Myocyte (in vitro differentiated cells): ENCODE measurements at regions not wholly inside any gene's neighbourhood (a gene's known extent, or its start where the extent isn't known, plus 50 kb on each side); places are given as distances from the start of the nearest gene placed in this dataset.

Experiments used
- DNase-seq: peaks from one replicate; pipeline ENCODE4 v3.0.0-alpha.2; 2012; ENCODE audit warnings: low read depth

- DNase-seq, result no peak
Measured at GRCh38 chr4:162657966-162658365, 494.2 kb upstream of the FSTL5 start.

DNA sequence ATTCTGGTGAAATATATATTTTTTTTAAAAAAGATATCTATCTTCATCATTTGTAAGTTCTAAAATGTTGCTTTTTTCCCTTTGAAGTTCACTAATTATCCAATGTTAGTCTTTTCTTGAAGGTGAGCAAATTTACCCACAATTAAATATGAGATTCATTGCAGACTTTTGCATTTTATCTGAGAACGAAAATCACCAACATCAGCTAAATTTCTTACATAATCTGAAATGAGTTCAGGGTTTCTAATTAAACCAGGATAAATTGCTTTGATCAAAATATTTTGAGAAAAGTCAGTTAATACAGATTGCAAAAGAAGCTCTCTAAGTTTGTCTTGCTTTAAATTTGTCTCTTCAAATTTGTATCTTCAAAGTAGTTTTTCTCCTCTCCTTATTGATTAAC is 486.4 kb upstream of the FSTL5 start:
- DNase-seq, result no peak

DNA sequence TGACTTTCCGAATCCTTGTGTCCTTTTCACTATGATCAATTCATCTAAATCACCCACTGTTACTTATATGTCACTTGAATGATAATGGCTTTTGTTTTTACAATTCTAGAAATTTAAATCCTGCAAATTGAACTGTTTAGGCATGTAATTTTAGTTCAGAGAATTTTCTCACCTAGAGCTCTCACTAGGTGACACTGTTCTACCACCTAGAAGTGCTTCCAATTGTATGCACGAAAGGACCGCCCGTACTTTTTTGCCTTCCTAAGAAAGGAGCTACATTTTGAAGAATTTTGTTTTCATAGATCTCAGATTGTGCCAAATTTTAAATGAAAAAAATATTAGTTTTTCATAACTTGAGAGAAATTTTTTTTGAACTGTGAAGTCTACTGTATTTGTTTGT is 481.6 kb upstream of the FSTL5 start:
- DNase-seq, result no peak

DNA sequence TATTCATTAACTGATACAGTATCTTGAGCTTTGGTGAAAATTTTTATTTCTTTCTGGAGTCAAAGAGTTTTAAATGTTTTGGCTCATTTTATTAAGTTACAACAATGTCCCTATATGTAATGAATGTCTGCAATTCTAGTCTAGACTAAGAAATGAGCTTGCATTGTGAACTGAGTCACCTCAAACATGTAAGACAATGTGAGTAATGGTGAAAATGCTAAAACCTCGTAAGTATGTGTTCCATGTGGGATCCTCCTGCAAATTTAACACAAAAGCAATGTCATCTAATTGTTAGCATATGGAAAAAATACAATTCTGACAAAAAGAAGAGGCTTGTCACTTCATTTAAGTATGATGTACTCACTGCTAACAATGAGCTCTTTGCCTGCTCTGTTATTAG is 480.5 kb upstream of the FSTL5 start:
- DNase-seq, result no peak

DNA sequence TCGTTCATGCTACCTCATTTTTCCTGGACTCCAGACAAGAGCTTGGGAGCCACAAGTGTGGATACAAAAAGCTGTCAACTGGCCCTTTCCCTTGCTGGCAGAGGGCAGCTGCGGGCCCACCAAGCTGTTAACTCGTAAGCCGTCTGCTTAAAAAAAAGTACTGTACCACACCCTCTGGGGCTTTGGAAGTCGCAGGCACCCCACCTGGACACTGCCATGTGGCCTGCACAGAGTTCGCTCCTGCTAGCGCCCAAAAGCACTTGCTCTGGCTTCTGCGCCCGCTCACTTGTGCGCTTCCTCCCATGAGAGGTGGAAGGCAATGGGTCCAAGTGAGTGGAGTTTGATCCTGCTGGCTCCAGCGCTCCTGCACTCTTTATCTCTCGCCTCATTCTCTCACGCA is 476.4 kb upstream of the FSTL5 start:
- DNase-seq, result no peak

DNA sequence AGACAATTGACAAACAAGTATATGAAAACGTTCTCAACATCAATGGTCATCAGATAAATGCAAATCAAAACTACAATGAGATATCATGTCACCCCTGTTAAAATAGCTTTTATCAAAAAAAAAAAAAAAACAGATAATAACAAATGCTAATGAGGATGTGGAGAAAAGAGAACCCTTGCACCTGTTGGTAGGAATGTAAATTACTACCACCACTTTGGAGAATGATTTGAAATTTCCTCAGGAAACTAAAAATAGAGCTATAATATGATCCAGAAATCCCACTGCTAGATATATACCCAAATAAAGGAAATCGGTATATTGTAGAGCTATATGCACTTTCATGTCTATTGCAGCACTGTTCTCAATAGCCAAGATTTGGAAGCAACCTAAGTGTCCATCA is 470.6 kb upstream of the FSTL5 start:
- DNase-seq, result no peak

- DNase-seq, result no peak
Measured at GRCh38 chr4:162622664-162623063, 458.9 kb upstream of the FSTL5 start.

DNA sequence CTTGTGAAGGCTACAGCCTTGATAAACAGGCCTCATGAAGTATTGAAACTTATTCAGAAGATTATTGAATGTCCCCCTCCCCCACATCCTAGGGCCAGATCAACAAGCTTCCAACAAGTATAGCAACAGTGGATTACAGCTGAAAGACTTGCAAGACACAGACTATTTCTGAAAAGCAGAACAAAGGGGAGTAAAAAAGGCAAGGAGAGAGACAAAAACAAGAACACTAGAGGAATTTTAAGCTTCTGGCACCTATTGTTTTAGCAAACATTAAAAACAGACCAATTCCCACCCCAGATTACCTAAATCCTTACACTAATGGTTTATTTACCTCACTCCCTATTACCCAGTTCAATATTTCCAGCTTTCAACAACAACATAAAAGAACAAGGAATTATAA is 446.3 kb upstream of the FSTL5 start:
- no peak for DNase-seq

DNA sequence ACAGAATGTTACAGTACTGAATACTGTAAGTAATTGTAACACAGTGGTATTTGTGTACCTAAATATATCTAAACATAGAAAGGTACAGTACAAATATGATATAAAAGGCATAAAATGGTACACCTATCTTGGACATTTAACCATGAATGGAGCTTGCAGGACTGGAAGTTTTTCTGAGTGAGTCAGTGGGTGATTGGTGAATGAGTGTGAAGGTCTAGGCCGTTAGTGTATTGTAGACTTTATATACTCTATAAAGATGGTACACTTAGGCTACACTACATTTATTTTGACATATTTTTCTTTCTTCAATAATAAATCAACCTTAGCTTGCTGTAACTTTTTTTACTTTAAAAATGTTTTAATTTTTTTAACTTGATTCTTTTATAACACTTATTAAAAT is 422.5 kb upstream of the FSTL5 start:
- DNase-seq, result no peak

DNA sequence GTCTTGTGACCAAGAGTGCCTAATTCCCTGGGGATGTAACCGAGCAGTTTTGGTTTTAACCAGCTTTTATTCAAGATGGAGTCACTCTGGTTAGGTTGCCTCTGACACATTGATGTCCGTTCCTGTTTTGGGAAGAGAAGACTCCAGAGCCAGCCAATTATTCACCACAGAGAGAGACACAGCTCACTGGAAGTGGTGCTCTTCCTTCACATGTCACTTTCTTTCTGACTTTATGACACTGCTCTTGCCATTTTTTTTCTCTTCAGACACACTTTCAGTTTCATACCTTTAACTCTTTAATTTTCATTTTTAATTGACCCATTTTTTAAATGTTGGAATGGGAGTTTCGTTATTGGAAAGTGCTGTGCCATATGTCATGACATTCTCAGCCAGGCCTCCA is 418.4 kb upstream of the FSTL5 start:
- no peak for DNase-seq

GRCh38 chr4:162565730-162566129 is 401.9 kb upstream of the FSTL5 start:
- DNase-seq, result no peak

GRCh38 chr4:162560073-162560472 is 396.3 kb upstream of the FSTL5 start:
- DNase-seq, result no peak

GRCh38 chr4:162557516-162558106 is 393.8 kb upstream of the FSTL5 start:
- no peak for DNase-seq

- no peak for DNase-seq
Measured at GRCh38 chr4:162535121-162535520, 371.3 kb upstream of the FSTL5 start.

DNA sequence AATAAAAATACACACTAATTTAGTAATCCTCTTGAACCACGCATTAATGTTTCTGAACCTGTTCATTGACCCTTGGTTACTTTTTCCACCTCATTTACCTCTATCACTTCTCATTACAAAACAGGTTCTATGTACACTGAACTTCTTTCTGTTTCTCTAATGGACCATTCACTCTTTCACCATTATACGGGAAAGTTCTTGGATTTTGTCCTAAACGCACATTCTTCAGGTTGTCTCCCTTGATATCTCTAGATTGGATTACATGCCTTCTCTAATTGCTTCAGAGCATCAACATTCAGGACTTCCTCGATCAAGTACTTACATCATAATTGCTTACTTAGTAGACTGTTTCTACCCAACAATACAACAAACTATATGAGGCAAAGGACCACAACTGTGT is 359.4 kb upstream of the FSTL5 start:
- DNase-seq, result no peak

DNA sequence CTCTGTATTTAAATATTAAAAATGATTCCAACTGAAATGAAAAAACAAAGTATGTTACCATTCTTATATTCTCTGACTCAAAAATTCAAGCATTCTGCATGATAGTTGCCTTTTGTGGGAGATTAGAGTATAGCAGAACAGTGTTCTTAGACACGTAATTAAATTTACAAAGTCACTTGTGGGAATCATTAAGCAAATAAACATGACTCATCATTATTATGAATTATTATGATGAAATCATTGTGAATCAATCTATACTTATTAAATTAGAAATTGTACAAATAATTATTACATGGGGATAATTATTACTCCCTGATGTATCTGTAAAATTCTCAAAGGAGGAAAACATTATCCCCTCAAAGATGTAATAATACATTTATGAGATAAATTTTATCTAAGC is 358.9 kb upstream of the FSTL5 start:
- DNase-seq, result no peak

DNA sequence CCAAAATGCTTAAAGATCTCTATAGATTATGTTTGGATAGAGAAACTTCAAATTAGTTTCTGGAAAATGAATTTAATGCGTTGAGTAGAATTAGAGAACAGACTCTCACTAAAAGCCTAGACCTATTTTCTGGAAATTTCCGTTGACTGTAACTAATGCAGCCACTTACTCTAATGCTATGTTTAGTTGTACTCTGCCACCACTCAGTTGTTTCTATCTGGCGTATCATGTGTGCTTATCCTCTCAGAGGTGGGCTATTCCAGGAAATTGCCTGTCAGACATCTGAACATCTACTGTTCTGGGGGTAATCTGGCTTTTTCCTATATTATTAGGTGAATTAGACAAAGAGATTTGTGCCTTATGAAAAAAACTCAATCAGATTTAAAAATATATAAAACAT is 347.1 kb upstream of the FSTL5 start:
- DNase-seq, result no peak

- no peak for DNase-seq
Measured at GRCh38 chr4:162510115-162510514, 346.3 kb upstream of the FSTL5 start.

DNA sequence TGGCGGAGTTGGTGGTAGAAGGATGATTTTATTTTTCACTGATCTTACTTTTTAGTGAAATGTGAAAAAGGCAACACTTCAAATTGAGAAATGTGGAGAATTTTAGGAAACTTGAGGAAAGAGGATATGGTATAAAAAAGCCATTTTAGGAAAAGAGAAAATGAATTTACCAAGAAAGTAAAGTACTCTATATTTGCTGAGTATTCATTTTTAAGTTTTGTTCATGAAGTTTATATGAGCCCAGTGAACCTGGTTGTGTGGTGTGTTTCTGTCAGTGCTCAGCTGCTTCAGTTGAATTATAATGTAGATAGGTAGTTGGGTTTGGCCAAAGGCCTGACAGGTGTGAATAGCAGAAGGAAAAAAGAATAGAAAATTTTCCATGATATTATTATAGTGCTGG is 345.5 kb upstream of the FSTL5 start:
- no peak for DNase-seq

DNA sequence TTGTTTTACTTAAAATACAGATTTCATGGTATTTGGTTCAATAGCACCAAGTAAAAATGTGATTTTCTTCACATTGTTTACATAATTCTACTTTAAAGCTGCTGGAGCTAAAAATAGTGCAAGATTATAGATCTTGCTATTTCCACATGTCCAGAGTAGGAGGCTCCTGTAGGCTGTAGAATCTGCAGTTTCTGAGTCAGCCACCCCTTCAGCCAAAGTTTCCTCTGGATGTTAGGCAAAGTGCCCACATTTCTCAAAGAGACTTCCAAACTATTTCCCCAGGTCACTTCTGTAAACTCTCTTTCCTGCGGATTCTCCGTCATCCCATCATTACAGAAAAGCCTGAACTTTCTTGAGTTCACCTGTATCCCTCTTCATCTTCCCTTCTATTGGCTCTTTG is 342.5 kb upstream of the FSTL5 start:
- DNase-seq, result no peak

DNA sequence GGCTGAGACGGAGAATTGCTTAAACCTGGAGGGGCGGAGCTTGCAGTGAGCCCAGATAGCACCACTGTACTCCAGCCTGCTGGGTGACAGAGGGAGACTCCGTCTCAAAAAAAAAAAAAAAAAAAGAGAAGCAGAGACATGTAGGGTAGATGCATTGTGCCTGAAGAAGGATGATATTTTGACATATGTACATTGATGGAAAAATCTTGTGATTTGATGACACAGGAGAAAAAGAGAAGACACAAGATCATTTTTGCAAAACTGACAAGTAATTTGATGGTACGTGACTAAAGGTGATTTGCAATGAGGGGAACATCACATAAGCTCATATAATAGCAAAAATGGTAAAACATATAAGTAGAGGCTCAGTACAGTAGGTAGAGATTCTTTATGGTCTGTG is 340.1 kb upstream of the FSTL5 start:
- DNase-seq, result no peak

DNA sequence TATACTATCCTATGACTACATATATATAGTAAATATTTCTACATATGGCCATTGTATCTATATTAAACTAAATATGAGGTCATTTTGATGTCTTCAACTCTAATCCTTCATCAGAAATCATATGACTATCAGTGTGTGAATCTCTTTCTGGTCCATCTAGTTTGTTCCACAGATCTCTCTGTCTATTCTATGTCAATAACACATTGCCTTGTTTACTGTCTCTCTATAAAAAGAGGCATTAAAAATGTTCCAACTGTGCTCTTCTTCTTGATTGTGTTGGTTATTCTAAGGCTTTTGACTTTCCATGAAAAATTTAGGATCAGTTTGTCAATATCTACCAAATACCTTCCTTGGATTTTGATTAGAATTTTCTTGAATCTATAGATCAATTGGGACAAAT is 338.3 kb upstream of the FSTL5 start:
- DNase-seq, result no peak

GRCh38 chr4:162499478-162499877 is 335.7 kb upstream of the FSTL5 start:
- DNase-seq, result peak; percentile 6

- peak; percentile 8 for DNase-seq
Measured at GRCh38 chr4:162498168-162498567, 334.4 kb upstream of the FSTL5 start.
